ENCODE measurements at regions not wholly inside any gene's neighbourhood (a gene's known extent, or its start where the extent isn't known, plus 50 kb on each side); places are given as distances from the start of the nearest gene placed in this dataset.

GRCh38 chr10:4041635-4042034 is 256.6 kb upstream of the KLF6 start:
- TF ChIP-seq CTCF (IDR thresholded peaks at IDR 0.05) = no peak
- no peak for TF ChIP-seq POLR2A (IDR thresholded peaks at IDR 0.05)

Measured in thyroid gland (tissue), 4 donors.